Activated CD4-positive, alpha-beta T cell treated with anti-CD3 and anti-CD28 coated beads for 36 hours (primary cell): ENCODE measurements at regions not wholly inside any gene's neighbourhood (a gene's known extent, or its start where the extent isn't known, plus 50 kb on each side); places are given as distances from the start of the nearest gene placed in this dataset.
"Not testable (repeated sequence)": the region's sequence is repeated elsewhere in the genome, so short reads cannot be mapped to it uniquely, and the experiment has no call there.

Experiments used
- ATAC-seq: fragments of 200-7000 bp; cut with Tn5 transposase; one replicate; pipeline ENCODE4 v1.10.0; 2021; ENCODE audit warnings: mild to moderate bottlenecking, moderate library complexity
- CTCF ChIA-PET: fragments of 350-600 bp; sonication (Branson Sonifier 250); formaldehyde crosslinking; loops from one replicate; lab custom pipeline; 2021; ENCODE audit warnings: antibody characterized with exemption; lab: Charles Lee
- POLR2A ChIA-PET: fragments of 350-600 bp; sonication (Branson Sonifier 250); formaldehyde crosslinking; loops from one replicate; lab custom pipeline; 2021; ENCODE audit warnings: antibody characterized with exemption, inconsistent platforms; lab: Charles Lee
- DNase-seq: peaks from one replicate; pipeline ENCODE4 v3.0.0-alpha.2; 2020
- H3K27ac Mint-ChIP-seq: one replicate; pipeline ENCODE4 v1.8.0; 2021; ENCODE audit warnings: mixed read lengths
- H3K27me3 Mint-ChIP-seq: one replicate; pipeline ENCODE4 v1.8.0; 2021; ENCODE audit warnings: mixed read lengths
- H3K36me3 Mint-ChIP-seq: one replicate; pipeline ENCODE4 v1.8.0; 2021; ENCODE audit warnings: low read depth, mixed read lengths
- H3K4me1 Mint-ChIP-seq: one replicate; pipeline ENCODE4 v1.8.0; 2021; ENCODE audit warnings: mixed read lengths
- H3K4me3 Mint-ChIP-seq: one replicate; pipeline ENCODE4 v1.8.0; 2021; ENCODE audit warnings: mild to moderate bottlenecking, moderate library complexity, mixed read lengths
- H3K9me3 Mint-ChIP-seq: one replicate; pipeline ENCODE4 v1.8.0; 2021; ENCODE audit warnings: low read depth, mixed read lengths
- intact Hi-C, 2 experiments: fragments of 100-400 bp; cut with DNase I in 1 of 2; cut with micrococcal nuclease in 1 of 2; formaldehyde crosslinking; loops; one replicate each; pipeline versions ENCODE4 v1.14.2 to v1.15.1; 2022 to 2024; cut with DNase I, micrococcal nuclease

GRCh38 chrY:8051340-8051739 is 1139.8 kb upstream of the AMELY start:
- CTCF ChIA-PET, result no interaction called here
- no peaks in the 10 kb centered on the region for H3K36me3 Mint-ChIP-seq
- intact Hi-C loops, result no loop called here
- H3K27me3 Mint-ChIP-seq, result no peaks in the 10 kb centered on the region
- H3K9me3 Mint-ChIP-seq, result no peaks in the 10 kb centered on the region
- H3K4me3 Mint-ChIP-seq, result no peak overlapping the region
- DNase-seq (no peak), ATAC-seq (no peak)
- POLR2A ChIA-PET, result no interaction called here
- no peaks in the 10 kb centered on the region for H3K4me1 Mint-ChIP-seq
- no peak overlapping the region for H3K27ac Mint-ChIP-seq

- peak; percentile 19 for ATAC-seq
- Mint-ChIP-seq H3K4me1 (no peaks in the 10 kb centered on the region), H3K36me3 (no peaks in the 10 kb centered on the region), H3K9me3 (no peaks in the 10 kb centered on the region), H3K27me3 (no peaks in the 10 kb centered on the region), H3K4me3 (no peak overlapping the region), H3K27ac (no peak overlapping the region)
- CTCF ChIA-PET, result no interaction called here
- no peak for DNase-seq
- intact Hi-C loops, result no loop called here
- POLR2A ChIA-PET, result no interaction called here
These were observed 1129.7 kb upstream of the AMELY start for GRCh38 chrY:8041238-8041637.

DNA sequence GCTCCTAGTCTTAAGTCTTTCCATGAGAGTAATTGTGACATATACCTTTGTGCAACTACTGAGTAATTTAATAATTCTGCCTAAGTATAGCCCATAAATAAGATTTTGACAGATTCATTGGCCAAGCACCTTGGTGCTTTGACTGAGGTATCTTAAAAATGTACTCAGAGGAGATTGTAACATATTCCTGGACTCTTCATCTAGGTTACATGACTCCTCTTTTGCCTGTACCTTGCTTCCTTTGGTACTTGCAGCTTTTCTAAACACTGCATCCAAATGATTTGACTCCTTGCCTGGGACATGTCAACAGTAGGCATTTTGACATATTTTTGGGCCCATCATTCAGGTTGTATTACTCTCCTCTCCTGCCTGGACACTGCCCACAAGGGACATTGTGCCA is 1125.0 kb upstream of the AMELY start:
- DNase-seq (no peak), ATAC-seq (no peak)
- no peaks in the 10 kb centered on the region for H3K9me3 Mint-ChIP-seq
- no peak overlapping the region for H3K4me3 Mint-ChIP-seq
- CTCF ChIA-PET, result no interaction called here
- intact Hi-C loops, result no loop called here
- no peaks in the 10 kb centered on the region for H3K36me3 Mint-ChIP-seq
- H3K27ac Mint-ChIP-seq, result no peak overlapping the region
- H3K4me1 Mint-ChIP-seq, result peaks cover 5% of the 10 kb centered on the region
- no peaks in the 10 kb centered on the region for H3K27me3 Mint-ChIP-seq
- POLR2A ChIA-PET, result no interaction called here

- ChIA-PET CTCF (no interaction called here), POLR2A (no interaction called here)
- no peaks in the 10 kb centered on the region for H3K9me3 Mint-ChIP-seq
- DNase-seq (no peak), ATAC-seq (peak; percentile 44)
- no peak overlapping the region for H3K27ac Mint-ChIP-seq
- no peaks in the 10 kb centered on the region for H3K36me3 Mint-ChIP-seq
- H3K27me3 Mint-ChIP-seq, result no peaks in the 10 kb centered on the region
- intact Hi-C loops, result no loop called here
- H3K4me1 Mint-ChIP-seq, result peaks cover 5% of the 10 kb centered on the region
- no peak overlapping the region for H3K4me3 Mint-ChIP-seq
These were observed 1124.1 kb upstream of the AMELY start for GRCh38 chrY:8035653-8036052.

- intact Hi-C loops, result no loop called here
- Mint-ChIP-seq H3K27ac (no peak overlapping the region), H3K36me3 (no peaks in the 10 kb centered on the region), H3K9me3 (no peaks in the 10 kb centered on the region), H3K27me3 (peaks cover 5% of the 10 kb centered on the region), H3K4me1 (peaks cover 5% of the 10 kb centered on the region), H3K4me3 (no peak overlapping the region)
- POLR2A ChIA-PET, result no interaction called here
- DNase-seq, result no peak
- no peak for ATAC-seq
- CTCF ChIA-PET, result no interaction called here
These were observed 1123.1 kb upstream of the AMELY start for GRCh38 chrY:8034673-8035072.

DNA sequence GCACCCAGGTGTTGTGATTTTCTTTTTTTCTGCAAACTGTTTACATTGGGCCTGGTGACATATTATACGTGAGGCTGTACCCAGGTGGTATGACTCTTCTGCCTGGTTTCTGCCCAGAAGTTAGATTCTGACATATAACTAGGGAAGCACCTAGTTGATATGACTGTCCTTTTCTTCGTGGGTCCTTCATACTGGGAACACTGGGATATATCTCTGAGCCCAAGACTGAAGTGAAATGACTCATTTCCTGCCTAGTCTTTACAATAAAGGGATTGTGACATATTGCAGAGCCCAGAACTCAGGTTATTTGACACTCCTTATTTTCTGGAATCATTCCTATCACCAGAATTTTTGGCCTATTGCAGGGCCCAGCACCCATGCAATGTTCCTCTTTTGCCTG is 1121.6 kb upstream of the AMELY start:
- ChIA-PET POLR2A (no interaction called here), CTCF (no interaction called here)
- intact Hi-C loops, result no loop called here
- no peaks in the 10 kb centered on the region for H3K9me3 Mint-ChIP-seq
- peaks cover 5% of the 10 kb centered on the region for H3K4me1 Mint-ChIP-seq
- H3K36me3 Mint-ChIP-seq, result no peaks in the 10 kb centered on the region
- ATAC-seq, result no peak
- peaks cover 5% of the 10 kb centered on the region for H3K27me3 Mint-ChIP-seq
- no peak overlapping the region for H3K27ac Mint-ChIP-seq
- DNase-seq, result no peak
- H3K4me3 Mint-ChIP-seq, result no peak overlapping the region

- ChIA-PET POLR2A (no interaction called here), CTCF (no interaction called here)
- Mint-ChIP-seq H3K27me3 (no peaks in the 10 kb centered on the region), H3K27ac (no peak overlapping the region), H3K36me3 (no peaks in the 10 kb centered on the region), H3K4me1 (peaks cover 3% of the 10 kb centered on the region), H3K4me3 (no peak overlapping the region), H3K9me3 (no peaks in the 10 kb centered on the region)
- ATAC-seq (no peak), DNase-seq (no peak)
- intact Hi-C loops, result no loop called here
These were observed 1109.0 kb upstream of the AMELY start for GRCh38 chrY:8020540-8020939.

- Mint-ChIP-seq H3K27ac (no peak overlapping the region), H3K36me3 (no peaks in the 10 kb centered on the region), H3K4me3 (no peak overlapping the region), H3K27me3 (no peaks in the 10 kb centered on the region), H3K4me1 (peaks cover 3% of the 10 kb centered on the region), H3K9me3 (no peaks in the 10 kb centered on the region)
- ATAC-seq (peak; percentile 23), DNase-seq (no peak)
- CTCF ChIA-PET, result no interaction called here
- intact Hi-C loops, result no loop called here
- POLR2A ChIA-PET, result no interaction called here
These were observed 1100.0 kb upstream of the AMELY start for GRCh38 chrY:8011515-8011914.

- Mint-ChIP-seq H3K36me3 (no peaks in the 10 kb centered on the region), H3K27me3 (no peaks in the 10 kb centered on the region), H3K4me1 (peaks cover 21% of the 10 kb centered on the region), H3K27ac (peak overlapping the region; percentile 13), H3K4me3 (no peak overlapping the region), H3K9me3 (peaks cover 5% of the 10 kb centered on the region)
- CTCF ChIA-PET, result no interaction called here
- ATAC-seq (peak; percentile 87), DNase-seq (peak; percentile 53)
- POLR2A ChIA-PET, result no interaction called here
- intact Hi-C loops, result loop anchor here (1.0 to 10.0 kb wide), 4 partner anchors 81 to 669 kb away; no protein-coding TSS in a partner anchor
These were observed 1092.6 kb upstream of the AMELY start for GRCh38 chrY:8004196-8004595.

GRCh38 chrY:7996726-7997125 is 1085.2 kb upstream of the AMELY start:
- H3K27me3 Mint-ChIP-seq, result peaks cover 2% of the 10 kb centered on the region
- DNase-seq (no peak), ATAC-seq (no peak)
- no peaks in the 10 kb centered on the region for H3K4me1 Mint-ChIP-seq
- peaks cover 5% of the 10 kb centered on the region for H3K9me3 Mint-ChIP-seq
- no peak overlapping the region for H3K27ac Mint-ChIP-seq
- H3K36me3 Mint-ChIP-seq, result no peaks in the 10 kb centered on the region
- intact Hi-C loops, result no loop called here
- POLR2A ChIA-PET, result no interaction called here
- CTCF ChIA-PET, result no interaction called here
- H3K4me3 Mint-ChIP-seq, result no peak overlapping the region

DNA sequence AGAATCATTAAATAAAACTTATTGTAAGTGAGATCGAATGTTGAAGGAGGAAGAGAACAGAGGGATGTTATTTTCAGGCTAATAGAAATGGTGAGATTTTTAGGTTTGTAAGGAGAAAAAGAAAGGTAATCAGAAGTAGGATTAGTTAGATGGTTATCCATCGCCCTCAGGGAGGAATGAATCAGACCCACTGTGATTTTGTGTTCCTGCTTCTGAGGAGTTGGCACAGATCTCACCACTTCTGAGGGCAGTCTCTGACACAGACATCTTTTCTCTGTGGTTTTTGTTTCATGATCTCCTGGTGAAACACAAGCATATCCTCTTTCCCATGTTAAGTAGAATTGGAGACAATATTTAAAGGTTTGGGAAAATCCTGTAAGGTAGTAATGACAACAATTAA is 1083.2 kb upstream of the AMELY start:
- H3K9me3 Mint-ChIP-seq, DNase-seq, CTCF ChIA-PET, intact Hi-C loops, H3K36me3 Mint-ChIP-seq, H3K27me3 Mint-ChIP-seq, H3K27ac Mint-ChIP-seq, H3K4me3 Mint-ChIP-seq, POLR2A ChIA-PET, ATAC-seq, H3K4me1 Mint-ChIP-seq: not testable (repeated sequence)

DNA sequence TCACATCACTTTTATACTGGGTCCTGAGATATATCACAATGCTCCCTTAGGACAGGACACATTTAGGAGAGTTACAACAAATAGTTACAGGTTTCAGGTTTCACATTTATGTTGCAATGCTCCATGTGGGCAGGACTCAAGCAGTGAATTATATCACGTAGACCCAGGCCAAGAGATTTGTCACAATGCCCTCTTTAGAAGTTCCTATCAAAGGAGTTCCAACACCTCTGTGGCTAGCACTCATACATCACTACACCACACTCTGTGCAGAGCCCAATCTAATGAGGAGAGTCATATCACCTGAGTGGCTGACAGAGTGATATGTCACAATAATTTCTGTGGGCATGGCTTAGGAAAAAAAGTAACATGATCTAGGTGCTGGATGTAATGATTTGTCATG is 1068.2 kb upstream of the AMELY start:
- CTCF ChIA-PET, result no interaction called here

DNA sequence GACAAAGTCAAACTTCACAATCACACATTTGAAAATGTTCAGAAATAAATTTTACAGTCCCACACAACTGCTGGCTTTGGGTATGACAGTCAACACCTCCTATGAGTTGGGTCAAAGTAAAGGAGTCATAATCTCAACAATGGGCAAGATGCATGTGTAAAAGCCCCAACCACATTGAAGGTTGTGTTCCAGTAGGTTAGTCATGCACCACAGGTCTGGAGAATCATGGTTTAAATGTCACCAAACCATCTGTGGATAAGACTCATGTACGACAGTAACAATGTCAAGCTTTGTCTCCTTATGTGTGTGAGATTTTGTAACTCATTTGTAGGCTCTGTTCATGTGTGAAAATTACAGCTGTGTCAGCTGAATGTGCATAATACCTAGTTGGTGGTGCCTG is 1065.7 kb upstream of the AMELY start:
- Mint-ChIP-seq H3K36me3 (no peaks in the 10 kb centered on the region), H3K27ac (no peak overlapping the region), H3K4me1 (no peaks in the 10 kb centered on the region), H3K27me3 (no peaks in the 10 kb centered on the region), H3K4me3 (no peak overlapping the region), H3K9me3 (no peaks in the 10 kb centered on the region)
- POLR2A ChIA-PET, result no interaction called here
- ATAC-seq (no peak), DNase-seq (no peak)
- CTCF ChIA-PET, result no interaction called here
- intact Hi-C loops, result no loop called here

More for the DNA sequence above, 1068.2 kb upstream of the AMELY start:
- no peaks in the 10 kb centered on the region for H3K4me1 Mint-ChIP-seq
- no peak for ATAC-seq
- intact Hi-C loops, result no loop called here
- POLR2A ChIA-PET, result no interaction called here
- no peak overlapping the region for H3K4me3 Mint-ChIP-seq
- no peak for DNase-seq
- no peaks in the 10 kb centered on the region for H3K27me3 Mint-ChIP-seq
- H3K36me3 Mint-ChIP-seq, result no peaks in the 10 kb centered on the region
- H3K9me3 Mint-ChIP-seq, result no peaks in the 10 kb centered on the region
- no peak overlapping the region for H3K27ac Mint-ChIP-seq
